HG02981 (cell line): ENCODE measurements at regions not wholly inside any gene's neighbourhood (a gene's known extent, or its start where the extent isn't known, plus 50 kb on each side); places are given as distances from the start of the nearest gene placed in this dataset.

Source experiments
- ATAC-seq: cut with Tn5 transposase; IDR thresholded peaks from one replicate; pipeline ENCODE4 v1.9.1; 2021; ENCODE audit warnings: mild to moderate bottlenecking, moderate library complexity; ENCODE audit not compliant: unreplicated experiment

GRCh38 chr4:30429813-30430761 is 290.1 kb upstream of the PCDH7 start:
- ATAC-seq: no peak

- no peak for ATAC-seq
Observed at GRCh38 chr4:30434656-30435055, 285.5 kb upstream of the PCDH7 start.

- no peak for ATAC-seq
Observed at GRCh38 chr4:30436394-30436793, 283.8 kb upstream of the PCDH7 start.

DNA sequence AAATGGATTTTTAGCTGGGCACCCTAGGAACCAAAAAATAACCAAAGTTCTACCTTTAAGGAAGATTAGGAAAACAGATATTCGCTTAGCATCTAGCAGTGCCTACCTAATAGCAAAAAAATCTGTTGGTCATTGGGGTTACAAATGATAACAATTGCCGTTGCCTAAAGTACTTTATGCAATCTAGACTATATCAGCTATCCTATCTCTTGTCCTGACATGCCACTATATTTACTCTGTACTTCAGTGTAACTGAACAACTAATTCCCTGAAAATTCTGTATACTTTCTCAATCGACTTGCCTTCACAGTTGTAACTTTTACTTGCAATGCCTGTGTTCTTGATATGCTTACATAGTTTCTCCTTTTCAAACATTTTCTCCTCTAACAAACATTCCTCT is 282.9 kb upstream of the PCDH7 start:
- ATAC-seq: no peak

GRCh38 chr4:30443289-30443688 is 276.9 kb upstream of the PCDH7 start:
- ATAC-seq: no peak

- no peak for ATAC-seq
Observed at GRCh38 chr4:30450474-30450873, 269.7 kb upstream of the PCDH7 start.

- no peak for ATAC-seq
Observed at GRCh38 chr4:30454504-30454903, 265.7 kb upstream of the PCDH7 start.

- no peak for ATAC-seq
Observed at GRCh38 chr4:30456716-30457115, 263.5 kb upstream of the PCDH7 start.

- no peak for ATAC-seq
Observed at GRCh38 chr4:30460818-30461217, 259.4 kb upstream of the PCDH7 start.

- no peak for ATAC-seq
Observed at GRCh38 chr4:30461218-30461617, 259.0 kb upstream of the PCDH7 start.

- ATAC-seq: no peak
Observed at GRCh38 chr4:30462445-30463090, 257.6 kb upstream of the PCDH7 start.

DNA sequence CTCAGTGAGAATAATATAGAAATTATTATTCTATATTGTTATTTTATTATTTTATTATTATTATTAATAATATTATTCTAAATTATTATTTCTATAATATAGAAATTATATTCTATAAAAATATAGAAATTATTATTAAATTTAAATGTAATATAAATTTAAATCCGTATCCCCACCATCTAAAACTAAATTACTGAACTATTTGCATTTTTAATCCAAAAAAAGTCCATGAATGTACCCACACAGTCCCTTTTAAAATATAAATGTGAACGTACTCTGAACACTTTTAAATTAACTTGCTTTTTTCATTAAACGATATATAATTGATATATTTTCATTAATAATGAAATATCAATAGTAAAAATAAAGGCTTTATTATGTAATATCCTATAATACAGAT is 248.3 kb upstream of the PCDH7 start:
- no peak for ATAC-seq

DNA sequence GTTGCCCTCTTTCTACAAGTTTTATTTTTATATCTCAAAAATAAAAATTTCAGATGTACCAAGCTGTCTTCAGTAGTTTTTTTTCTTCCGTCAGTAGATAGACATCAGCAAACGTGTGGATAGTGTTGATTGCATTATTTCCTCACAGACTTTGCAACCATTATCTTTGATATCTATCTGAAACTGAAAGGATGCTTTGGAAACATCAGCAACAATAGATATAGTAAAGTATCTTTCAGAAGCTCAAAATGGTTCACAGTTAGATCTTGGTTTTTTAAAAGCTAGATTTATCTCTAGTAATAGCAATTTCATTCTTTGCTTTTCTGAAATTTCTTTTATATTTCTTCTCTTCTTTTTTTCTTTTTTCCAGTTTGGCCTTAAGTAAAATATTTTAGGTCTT is 246.9 kb upstream of the PCDH7 start:
- no peak for ATAC-seq

DNA sequence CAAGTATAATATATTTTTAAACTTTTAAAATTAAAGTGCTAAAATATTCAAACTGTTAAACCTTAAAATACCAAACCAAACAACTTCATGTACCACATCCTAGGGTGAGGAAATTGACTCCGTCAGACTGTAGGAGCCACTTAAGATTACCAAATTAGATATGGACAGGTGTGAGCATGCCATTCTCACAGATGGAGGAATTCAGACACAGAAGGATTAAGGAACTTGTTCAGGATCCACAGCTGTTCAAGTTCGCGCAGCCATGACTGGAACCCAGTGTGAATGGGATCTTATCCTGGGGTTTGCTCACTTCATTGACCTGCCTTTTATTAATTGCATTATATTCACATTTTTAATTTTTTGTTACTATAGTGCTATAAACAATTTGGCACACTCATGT is 224.9 kb upstream of the PCDH7 start:
- no peak for ATAC-seq

DNA sequence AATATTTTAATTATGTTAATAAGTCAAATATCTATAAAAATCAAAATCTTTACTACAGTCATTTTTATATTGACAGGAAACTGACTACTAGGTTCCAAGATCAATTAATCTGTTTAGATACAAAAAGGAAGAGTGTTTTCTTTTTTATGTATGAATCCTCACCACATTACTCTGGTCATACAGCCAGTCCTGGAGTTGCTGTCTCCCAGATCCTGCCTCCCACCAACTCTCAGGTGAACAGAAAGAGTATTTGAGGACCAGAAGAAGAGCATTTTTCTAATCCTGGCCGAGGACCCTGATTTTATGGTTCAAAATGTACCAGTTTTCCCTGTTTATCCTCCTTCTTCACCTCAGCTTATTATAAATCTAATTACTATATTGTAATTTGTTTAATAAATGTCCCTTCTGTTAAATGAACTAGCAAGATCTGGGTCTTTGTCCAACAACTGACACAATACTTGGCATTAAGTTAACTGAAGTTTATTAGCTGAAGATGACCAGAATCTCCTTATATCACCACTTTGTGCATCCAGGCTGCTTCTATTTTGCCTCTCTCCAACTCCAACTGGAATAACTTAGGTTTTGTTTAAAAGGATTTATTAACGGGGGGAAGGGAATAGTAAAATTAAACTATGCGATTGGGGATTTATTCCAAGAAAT is 224.4 kb upstream of the PCDH7 start:
- no peak for ATAC-seq

DNA sequence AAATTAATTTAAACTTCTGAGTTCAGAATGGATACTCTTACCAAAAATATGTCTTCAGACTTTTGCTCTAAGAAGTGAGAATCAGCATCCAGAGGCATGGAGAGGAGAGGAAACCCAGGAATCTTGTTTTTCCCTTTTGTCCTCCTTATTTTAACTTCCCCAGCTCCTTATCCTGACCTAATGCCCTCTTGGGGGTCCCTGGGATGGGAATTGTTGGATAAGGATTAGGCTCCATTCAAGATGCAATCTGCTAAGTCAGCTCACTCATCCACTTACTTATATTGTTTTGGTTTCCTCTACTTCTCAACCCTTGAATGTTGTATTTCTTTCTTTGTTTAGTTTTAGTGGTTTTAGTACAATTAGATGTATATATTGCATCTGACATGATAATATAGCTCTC is 208.4 kb upstream of the PCDH7 start:
- no peak for ATAC-seq

DNA sequence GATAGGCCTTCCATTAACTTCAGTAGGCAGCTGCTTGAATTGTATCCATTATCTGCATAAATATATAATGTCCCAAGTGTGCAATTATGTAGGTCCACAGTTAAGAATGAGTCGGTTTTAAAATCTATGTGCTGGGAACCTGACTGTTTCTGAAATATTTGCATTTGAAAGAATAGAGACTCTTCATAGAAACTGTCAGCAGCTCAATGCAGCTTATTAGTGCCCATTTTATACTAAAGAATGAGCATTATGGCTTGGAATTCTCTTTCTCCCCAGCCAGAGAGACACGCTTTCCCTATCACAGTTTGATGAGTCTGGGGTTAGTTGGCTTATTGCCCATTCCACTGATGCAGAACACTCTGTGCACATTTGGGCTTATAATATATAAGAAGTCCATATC is 202.0 kb upstream of the PCDH7 start:
- no peak for ATAC-seq

GRCh38 chr4:30525662-30526315 is 194.4 kb upstream of the PCDH7 start:
- no peak for ATAC-seq

- no peak for ATAC-seq
Observed at GRCh38 chr4:30535255-30535654, 184.9 kb upstream of the PCDH7 start.

DNA sequence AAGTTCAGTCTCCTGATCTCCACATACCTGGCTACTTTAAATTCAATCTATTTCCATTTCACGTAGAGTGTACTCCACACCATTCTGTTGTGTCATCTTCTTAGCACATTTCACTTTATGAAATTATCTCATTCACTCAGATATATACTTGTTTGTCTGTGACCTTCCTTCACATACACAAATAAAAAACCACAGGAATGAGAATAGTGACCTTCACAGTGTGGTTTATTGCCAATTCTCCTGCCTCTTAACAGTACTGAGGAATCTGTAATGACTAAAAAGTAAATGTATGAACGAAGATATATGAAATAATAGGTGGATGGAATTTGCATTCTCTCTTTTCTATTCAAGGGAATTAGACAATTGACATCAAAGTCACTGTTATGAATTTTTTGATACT is 183.9 kb upstream of the PCDH7 start:
- ATAC-seq: no peak

DNA sequence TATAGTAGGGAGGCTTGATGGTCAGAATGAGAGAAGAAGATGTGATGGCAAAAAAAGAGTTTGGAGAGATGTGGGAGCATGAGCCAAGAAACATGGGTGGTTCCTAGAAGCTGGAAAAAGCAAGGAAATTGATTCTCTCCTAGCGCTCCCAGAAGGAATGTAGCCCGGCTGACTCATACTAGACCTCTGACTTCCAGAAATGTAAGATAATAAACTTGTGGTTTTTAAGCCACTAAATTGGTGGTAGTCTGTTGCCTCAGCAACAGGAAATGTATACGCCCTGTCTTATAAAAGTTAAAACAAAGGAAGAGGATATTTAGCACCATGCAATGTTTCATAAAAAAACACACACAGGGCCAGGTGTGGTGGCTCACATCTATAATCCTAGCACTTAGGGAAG is 182.7 kb upstream of the PCDH7 start:
- no peak for ATAC-seq
